ENCODE measurements at regions not wholly inside any gene's neighbourhood (a gene's known extent, or its start where the extent isn't known, plus 50 kb on each side); places are given as distances from the start of the nearest gene placed in this dataset.

DNA sequence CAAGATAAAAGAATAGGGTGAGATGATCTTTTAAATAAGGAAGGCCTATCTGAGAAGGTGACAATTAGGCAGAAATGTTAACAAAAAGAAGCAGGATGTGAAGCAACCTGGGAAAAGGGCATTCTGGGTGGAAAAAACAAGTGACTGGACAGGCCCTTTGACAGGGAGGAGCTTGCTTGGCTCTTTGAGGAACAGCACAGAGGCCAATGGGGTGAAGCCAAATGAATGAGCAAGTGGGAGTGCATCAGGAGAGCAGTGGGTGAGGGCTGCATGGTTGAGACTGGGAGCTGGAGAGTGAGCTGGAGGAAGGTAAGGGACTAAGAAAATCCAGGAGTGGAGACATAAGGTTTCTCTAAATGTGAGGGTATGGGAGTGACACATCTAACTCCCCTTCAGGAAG is 126.9 kb downstream of the TDRD15 start:
- TF ChIP-seq TAF1 (IDR thresholded peaks at IDR 0.05; ENCODE audit: low read depth, low read length) (no peak), POLR2A (IDR thresholded peaks at IDR 0.05; ENCODE audit: low read depth, low read length) (no peak), POLR2AphosphoS5 (IDR thresholded peaks at IDR 0.05; ENCODE audit: low read depth, low read length) (no peak), SPI1 (IDR thresholded peaks at IDR 0.05; ENCODE audit: low read depth, low read length) (no peak), POU2F2 (IDR thresholded peaks at IDR 0.05; ENCODE audit: low read depth, low read length) (no peak), PAX5 (IDR thresholded peaks at IDR 0.05; ENCODE audit: insufficient read depth, low read length, severe bottlenecking) (no peak)
- FAIRE-seq (no peak), DNase-seq (ENCODE audit: insufficient read length, low spot score) (no peak)

GRCh38 chr2:21251216-21251980 is 127.6 kb downstream of the TDRD15 start:
- TF ChIP-seq TAF1 (IDR thresholded peaks at IDR 0.05; ENCODE audit: low read depth, low read length) (no peak), PAX5 (IDR thresholded peaks at IDR 0.05; ENCODE audit: insufficient read depth, low read length, severe bottlenecking) (no peak), POU2F2 (IDR thresholded peaks at IDR 0.05; ENCODE audit: low read depth, low read length) (no peak), SPI1 (IDR thresholded peaks at IDR 0.05; ENCODE audit: low read depth, low read length) (no peak), POLR2AphosphoS5 (IDR thresholded peaks at IDR 0.05; ENCODE audit: low read depth, low read length) (no peak), POLR2A (IDR thresholded peaks at IDR 0.05; ENCODE audit: low read depth, low read length) (no peak)
- FAIRE-seq, result no peak
- no peak for DNase-seq (ENCODE audit: insufficient read length, low spot score)

DNA sequence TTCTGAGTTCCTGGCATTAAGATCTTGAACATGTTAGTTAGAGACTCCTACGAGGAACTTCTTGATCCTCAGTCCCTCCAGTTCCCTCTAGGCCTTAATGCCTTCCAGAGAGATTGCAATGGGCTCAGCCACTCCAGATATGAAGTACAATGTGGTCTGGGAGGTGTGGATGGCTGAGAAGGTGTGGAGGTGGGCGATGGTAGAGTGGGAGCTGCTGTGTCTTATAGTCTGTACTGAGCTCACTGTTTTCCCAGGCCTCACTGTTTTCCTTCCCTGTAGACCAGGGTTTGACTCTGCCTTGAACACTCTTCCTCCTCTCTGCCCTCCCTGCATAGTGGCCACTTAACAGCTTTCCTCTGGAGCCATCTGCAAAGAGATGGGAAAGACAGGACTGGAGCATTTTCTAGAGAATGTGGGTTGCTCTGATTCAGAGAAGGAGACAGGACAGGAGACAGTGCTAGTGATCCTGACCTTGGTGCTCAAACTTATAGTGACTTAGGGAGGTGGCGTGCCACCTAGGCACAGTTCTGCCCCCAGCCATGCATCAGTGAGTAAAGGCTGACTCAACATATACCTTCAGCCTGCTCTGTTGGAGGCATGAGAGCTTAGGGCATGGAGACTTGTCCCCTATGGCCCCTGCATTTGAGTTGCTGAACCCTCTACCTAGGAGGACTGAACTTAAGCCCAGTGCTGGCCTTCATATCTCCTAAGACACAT is 129.7 kb downstream of the TDRD15 start:
- FAIRE-seq (no peak), DNase-seq (ENCODE audit: insufficient read length, low spot score) (no peak)
- TF ChIP-seq TAF1 (IDR thresholded peaks at IDR 0.05; ENCODE audit: low read depth, low read length) (no peak), POU2F2 (IDR thresholded peaks at IDR 0.05; ENCODE audit: low read depth, low read length) (no peak), SPI1 (IDR thresholded peaks at IDR 0.05; ENCODE audit: low read depth, low read length) (no peak), POLR2AphosphoS5 (IDR thresholded peaks at IDR 0.05; ENCODE audit: low read depth, low read length) (no peak), PAX5 (IDR thresholded peaks at IDR 0.05; ENCODE audit: insufficient read depth, low read length, severe bottlenecking) (no peak), POLR2A (IDR thresholded peaks at IDR 0.05; ENCODE audit: low read depth, low read length) (no peak)

- DNase-seq (ENCODE audit: insufficient read length, low spot score) (no peak), FAIRE-seq (no peak)
- TF ChIP-seq POLR2A (IDR thresholded peaks at IDR 0.05; ENCODE audit: low read depth, low read length) (no peak), SPI1 (IDR thresholded peaks at IDR 0.05; ENCODE audit: low read depth, low read length) (no peak), TAF1 (IDR thresholded peaks at IDR 0.05; ENCODE audit: low read depth, low read length) (no peak), PAX5 (IDR thresholded peaks at IDR 0.05; ENCODE audit: insufficient read depth, low read length, severe bottlenecking) (no peak), POU2F2 (IDR thresholded peaks at IDR 0.05; ENCODE audit: low read depth, low read length) (no peak), POLR2AphosphoS5 (IDR thresholded peaks at IDR 0.05; ENCODE audit: low read depth, low read length) (no peak)
Observed at GRCh38 chr2:21254170-21254965, 130.6 kb downstream of the TDRD15 start.

GRCh38 chr2:21256006-21256405 is 132.2 kb downstream of the TDRD15 start:
- DNase-seq (ENCODE audit: insufficient read length, low spot score), result no peak
- TF ChIP-seq POLR2AphosphoS5 (IDR thresholded peaks at IDR 0.05; ENCODE audit: low read depth, low read length) (no peak), PAX5 (IDR thresholded peaks at IDR 0.05; ENCODE audit: insufficient read depth, low read length, severe bottlenecking) (no peak), SPI1 (IDR thresholded peaks at IDR 0.05; ENCODE audit: low read depth, low read length) (peak; percentile 52; the same call in 1 of the 2 replicates), POLR2A (IDR thresholded peaks at IDR 0.05; ENCODE audit: low read depth, low read length) (no peak), POU2F2 (IDR thresholded peaks at IDR 0.05; ENCODE audit: low read depth, low read length) (no peak), TAF1 (IDR thresholded peaks at IDR 0.05; ENCODE audit: low read depth, low read length) (no peak)
- FAIRE-seq, result no peak

- FAIRE-seq (no peak), DNase-seq (ENCODE audit: insufficient read length, low spot score) (no peak)
- TF ChIP-seq SPI1 (IDR thresholded peaks at IDR 0.05; ENCODE audit: low read depth, low read length), result no peak
- no peak for TF ChIP-seq POLR2AphosphoS5 (IDR thresholded peaks at IDR 0.05; ENCODE audit: low read depth, low read length)
- TF ChIP-seq POLR2A (IDR thresholded peaks at IDR 0.05; ENCODE audit: low read depth, low read length), result no peak
- TF ChIP-seq POU2F2 (IDR thresholded peaks at IDR 0.05; ENCODE audit: low read depth, low read length), result no peak
- TF ChIP-seq TAF1 (IDR thresholded peaks at IDR 0.05; ENCODE audit: low read depth, low read length), result no peak
- TF ChIP-seq PAX5 (IDR thresholded peaks at IDR 0.05; ENCODE audit: insufficient read depth, low read length, severe bottlenecking), result no peak
Observed at GRCh38 chr2:21257621-21258020, 133.9 kb downstream of the TDRD15 start.

DNA sequence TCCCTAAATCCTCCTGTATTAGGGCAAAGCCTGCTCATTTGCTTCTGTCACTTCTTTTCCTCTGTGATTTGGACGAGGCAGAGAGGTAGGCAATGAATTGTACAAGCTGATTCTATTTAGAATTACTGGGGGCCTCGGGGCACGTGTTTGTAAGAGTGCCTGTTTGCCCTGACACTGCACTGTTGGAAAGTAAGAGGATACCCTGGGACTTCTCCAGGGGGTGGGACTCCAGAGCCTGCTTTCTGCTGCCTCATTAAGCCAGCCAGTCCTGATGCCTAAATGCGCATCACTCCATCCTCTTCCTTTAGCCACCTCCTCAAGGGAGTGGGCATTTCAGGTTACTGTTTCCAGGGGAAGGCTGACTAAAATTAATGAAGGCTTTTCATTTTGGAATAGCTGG is 134.3 kb downstream of the TDRD15 start:
- no peak for DNase-seq (ENCODE audit: insufficient read length, low spot score)
- no peak for TF ChIP-seq POLR2A (IDR thresholded peaks at IDR 0.05; ENCODE audit: low read depth, low read length)
- no peak for TF ChIP-seq TAF1 (IDR thresholded peaks at IDR 0.05; ENCODE audit: low read depth, low read length)
- no peak for TF ChIP-seq PAX5 (IDR thresholded peaks at IDR 0.05; ENCODE audit: insufficient read depth, low read length, severe bottlenecking)
- TF ChIP-seq POU2F2 (IDR thresholded peaks at IDR 0.05; ENCODE audit: low read depth, low read length), result no peak
- TF ChIP-seq SPI1 (IDR thresholded peaks at IDR 0.05; ENCODE audit: low read depth, low read length), result no peak
- TF ChIP-seq POLR2AphosphoS5 (IDR thresholded peaks at IDR 0.05; ENCODE audit: low read depth, low read length), result no peak
- no peak for FAIRE-seq

GRCh38 chr2:21260311-21260710 is 136.5 kb downstream of the TDRD15 start:
- DNase-seq (ENCODE audit: insufficient read length, low spot score), result no peak

More at GRCh38 chr2:21260311-21260710, 136.5 kb downstream of the TDRD15 start:
- FAIRE-seq, result no peak
- TF ChIP-seq PAX5 (IDR thresholded peaks at IDR 0.05; ENCODE audit: insufficient read depth, low read length, severe bottlenecking) (no peak), SPI1 (IDR thresholded peaks at IDR 0.05; ENCODE audit: low read depth, low read length) (no peak), POU2F2 (IDR thresholded peaks at IDR 0.05; ENCODE audit: low read depth, low read length) (no peak), POLR2AphosphoS5 (IDR thresholded peaks at IDR 0.05; ENCODE audit: low read depth, low read length) (no peak), POLR2A (IDR thresholded peaks at IDR 0.05; ENCODE audit: low read depth, low read length) (no peak), TAF1 (IDR thresholded peaks at IDR 0.05; ENCODE audit: low read depth, low read length) (no peak)
